HepG2 (cell line): ENCODE measurements at regions not wholly inside any gene's neighbourhood (a gene's known extent, or its start where the extent isn't known, plus 50 kb on each side); places are given as distances from the start of the nearest gene placed in this dataset.

Experiments used
- ATAC-seq: fragments of 200-7000 bp; cut with Tn5 transposase; 3 replicates; pipeline ENCODE4 v1.9.1; 2020; ENCODE audit warnings: mild to moderate bottlenecking, moderate library complexity
- BruUV-seq: library from RNA; stranded (reverse); fragments of 400-500 nt; replicated peaks from 2 replicates; lab custom pipeline; 2021; lab: Mats Ljungman, UMichigan
- CTCF ChIA-PET: fragments of 300-600 bp; formaldehyde crosslinking; extraction: SDS; loops from one replicate; lab custom pipeline; 2021; ENCODE audit warnings: low total read pairs, inconsistent platforms, low intra/inter-chr PET ratio; lab: Yijun Ruan, JAX
- POLR2A ChIA-PET: fragments of 350-600 bp; sonication (Branson Sonifier 250); formaldehyde crosslinking; loops from one replicate; lab custom pipeline; 2020; ENCODE audit warnings: antibody characterized with exemption, inconsistent platforms; lab: Yijun Ruan, JAX
- DNase-seq: peaks from one replicate; pipeline ENCODE4 v3.0.0-alpha.2; 2015; ENCODE audit warnings: low spot score
- FAIRE-seq: peaks from 3 replicates; lab custom pipeline; 2011; peaks lifted over from hg19 to GRCh38; lab: Jason Lieb, UNC
- H2AFZ ChIP-seq: one replicate; pipeline ENCODE4 v1.6.1; 2011; ENCODE audit warnings: low read length, inconsistent platforms
- H3K27ac ChIP-seq: fragments of 300-600 bp; 3 replicates; pipeline ENCODE4 v1.8.0; 2011; ENCODE audit warnings: mixed run types, mild to moderate bottlenecking, mixed read lengths, low read length, inconsistent platforms; ENCODE audit not compliant: insufficient read depth; ENCODE audit errors: extremely low read length
- H3K27me3 ChIP-seq, 2 experiments: fragments of 200-600 bp in 1 of 2; 2 replicates in 1 of 2; 3 replicates in 1 of 2; pipeline versions ENCODE4 v1.6.0 to v1.8.0; 2011; ENCODE audit warnings: low read length in 2 of 2, mild to moderate bottlenecking in 2 of 2, moderate library complexity in 2 of 2, inconsistent platforms in 1 of 2; ENCODE audit not compliant: insufficient read depth in 2 of 2, control insufficient read depth in 1 of 2
- H3K36me3 ChIP-seq, 2 experiments: fragments of 200-600 bp in 1 of 2; replicated peaks in 1 of 2; 2 replicates in 1 of 2; 3 replicates in 1 of 2; pipeline versions ENCODE4 v1.5.1 to v1.8.0; 2011; ENCODE audit warnings: low read length in 2 of 2, inconsistent platforms in 1 of 2; ENCODE audit not compliant: insufficient read depth in 2 of 2, control insufficient read depth in 1 of 2
- H3K4me1 ChIP-seq: 2 replicates; pipeline ENCODE4 v1.5.1; 2012; ENCODE audit warnings: low read length, inconsistent platforms; ENCODE audit not compliant: insufficient read depth
- H3K4me2 ChIP-seq: 2 replicates; pipeline ENCODE4 v1.6.0; 2011; ENCODE audit warnings: low read depth, low read length, inconsistent platforms
- H3K4me3 ChIP-seq, 3 experiments: fragments of 200-600 bp in 1 of 3; sonication (generic), shearing (Covaris generic) in 1 of 3; replicated peaks in 1 of 3; 2 replicates each; pipeline ENCODE4 v1.5.1; 2011 to 2016; ENCODE audit warnings: low read length in 3 of 3, inconsistent platforms in 2 of 3, low read depth in 2 of 3, mild to moderate bottlenecking in 2 of 3, control low read depth in 1 of 3, mixed read lengths in 1 of 3; ENCODE audit not compliant: insufficient read depth in 1 of 3
- H3K79me2 ChIP-seq: one replicate; pipeline ENCODE4 v1.6.1; 2011; ENCODE audit warnings: low read length, inconsistent platforms; ENCODE audit not compliant: insufficient read depth
- H3K9ac ChIP-seq: 2 replicates; pipeline ENCODE4 v1.6.0; 2011; ENCODE audit warnings: mild to moderate bottlenecking, low read depth, low read length, inconsistent platforms; ENCODE audit not compliant: insufficient read depth
- H3K9me3 ChIP-seq: 2 replicates; pipeline ENCODE4 v1.5.1; 2012; ENCODE audit warnings: mild to moderate bottlenecking, low read length
- H4K20me1 ChIP-seq: 2 replicates; pipeline ENCODE4 v1.6.0; 2011; ENCODE audit warnings: inconsistent platforms, mild to moderate bottlenecking, low read length, moderate library complexity; ENCODE audit not compliant: insufficient read depth
- HES4 ChIP-seq: sonication (generic); formaldehyde crosslinking; IDR thresholded peaks from 2 replicates; pipeline ENCODE4 v1.9.0; 2021; ENCODE audit warnings: mild to moderate bottlenecking, missing genetic modification reagents, borderline replicate concordance
- KDM1A ChIP-seq: IDR thresholded peaks from 2 replicates; pipeline ENCODE4 v1.6.1; 2016; ENCODE audit warnings: missing compliant biosample characterization
- MATR3 ChIP-seq: sonication (generic); formaldehyde crosslinking; IDR thresholded peaks from 2 replicates; pipeline ENCODE4 v1.4.0; 2020; ENCODE audit warnings: missing genetic modification reagents
- POGZ ChIP-seq: sonication (generic); formaldehyde crosslinking; IDR thresholded peaks from 2 replicates; pipeline ENCODE4 v1.4.0; 2020; ENCODE audit warnings: mild to moderate bottlenecking, missing genetic modification reagents
- PRDM4 ChIP-seq: sonication (generic); formaldehyde crosslinking; IDR thresholded peaks from 2 replicates; pipeline ENCODE4 v1.9.0; 2021; ENCODE audit warnings: missing genetic modification reagents, borderline replicate concordance
- SATB2 ChIP-seq: sonication (generic); formaldehyde crosslinking; IDR thresholded peaks from 2 replicates; pipeline ENCODE4 v1.5.0; 2020; ENCODE audit warnings: missing genetic modification reagents
- ZBTB34 ChIP-seq: sonication (generic); formaldehyde crosslinking; IDR thresholded peaks from 2 replicates; pipeline ENCODE4 v1.8.0; 2022; ENCODE audit warnings: mild to moderate bottlenecking, missing genetic modification reagents
- ZNF3 ChIP-seq: IDR thresholded peaks from 2 replicates; pipeline ENCODE4 v1.7.0; 2017; ENCODE audit warnings: inconsistent platforms
- ZNF350 ChIP-seq: sonication (generic); formaldehyde crosslinking; IDR thresholded peaks from 2 replicates; pipeline ENCODE4 v1.4.0; 2020; ENCODE audit warnings: mild to moderate bottlenecking, low read depth, missing genetic modification reagents, borderline replicate concordance
- ZNF816 ChIP-seq: sonication (generic); formaldehyde crosslinking; IDR thresholded peaks from 2 replicates; pipeline ENCODE4 v1.8.0; 2022; ENCODE audit warnings: missing genetic modification reagents, mild to moderate bottlenecking, borderline replicate concordance
- WGBS: methylation state at CpG from one replicate; pipeline ENCODE4 v1.1.6; 2017; ENCODE audit warnings: low lambda C conversion rate; 5-methylcytosine and 5-hydroxymethylcytosine counted together
- in situ Hi-C: cut with HindIII; loops from 2 replicates; pipeline ENCODE4 v1.10.0; 2017; ENCODE audit warnings: low pct_unique_long_range_greater_than_20kb; ENCODE audit not compliant: extremely low pct_ligation_motif_present
- intact Hi-C: fragments of 100-400 bp; cut with micrococcal nuclease; formaldehyde crosslinking; loops from one replicate; pipeline ENCODE4 v1.10.0; 2022; ENCODE audit not compliant: unreplicated experiment

GRCh38 chr12:63045020-63045860, 105.8 kb downstream of the AVPR1A start:
- no peak overlapping the region for H2AFZ ChIP-seq
- ATAC-seq (no peak), FAIRE-seq (no peak), DNase-seq (no peak)
- H3K4me1 ChIP-seq: no peaks in the 10 kb centered on the region
- H3K79me2 ChIP-seq: no peaks in the 10 kb centered on the region
- no peaks in the 10 kb centered on the region for H3K36me3 ChIP-seq
- TF ChIP-seq ZNF3 (no peak), PRDM4 (no peak), HES4 (CRISPR knock-in tag) (no peak), ZBTB34 (CRISPR knock-in tag) (no peak), KDM1A (CRISPR knock-in tag) (no peak), ZNF816 (CRISPR knock-in tag) (no peak), POGZ (CRISPR knock-in tag) (no peak), MATR3 (CRISPR knock-in tag) (no peak), ZNF350 (CRISPR knock-in tag) (no peak), SATB2 (CRISPR knock-in tag) (no peak)
- WGBS: 22% methylated on average over 4 of the region's 4 CpGs
- no peaks in the 10 kb centered on the region for H3K9me3 ChIP-seq
- CTCF ChIA-PET: no interaction called here
- H3K27ac ChIP-seq: no peak overlapping the region
- POLR2A ChIA-PET: no interaction called here
- H3K4me2 ChIP-seq: no peak overlapping the region
- no TSS peak for BruUV-seq
- no peaks in the 10 kb centered on the region for H4K20me1 ChIP-seq
- in situ Hi-C loops: no loop called here
- H3K27me3 ChIP-seq: peaks cover 0 to 3% of the 10 kb centered on the region in 2 experiments; a peak in 1 of 5 replicates
- intact Hi-C loops: no loop called here
- H3K4me3 ChIP-seq: no peak overlapping the region
- no peak overlapping the region for H3K9ac ChIP-seq
